ENCODE measurements at regions not wholly inside any gene's neighbourhood (a gene's known extent, or its start where the extent isn't known, plus 50 kb on each side); places are given as distances from the start of the nearest gene placed in this dataset.

GRCh38 chr2:44825702-44826101 lies 115.8 kb upstream of the SIX3 start:
- no peak for DNase-seq

DNA sequence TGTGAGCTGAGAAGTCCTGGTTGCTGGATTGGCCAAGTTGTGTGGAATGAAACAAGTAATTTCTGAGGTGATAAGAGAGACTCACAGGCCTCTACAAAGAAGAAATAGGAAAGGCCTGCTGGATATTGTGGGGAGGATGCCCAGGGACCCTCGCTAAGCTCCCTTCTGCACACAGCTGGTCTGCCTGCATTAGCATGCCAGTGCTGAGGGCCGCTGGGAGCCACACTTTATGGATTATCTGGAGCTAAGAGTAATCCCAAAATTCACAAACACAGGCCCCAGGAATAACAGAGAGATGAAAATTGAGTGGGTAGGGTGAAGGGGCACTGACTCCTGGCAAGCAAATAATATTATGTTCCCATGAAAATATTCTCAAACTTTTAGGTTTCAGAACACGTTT lies 114.9 kb upstream of the SIX3 start:
- no peak for DNase-seq

- no peak for DNase-seq
Observed at GRCh38 chr2:44829771-44830170, 111.7 kb upstream of the SIX3 start.

GRCh38 chr2:44833171-44834069 lies 108.1 kb upstream of the SIX3 start:
- no peak for DNase-seq

DNA sequence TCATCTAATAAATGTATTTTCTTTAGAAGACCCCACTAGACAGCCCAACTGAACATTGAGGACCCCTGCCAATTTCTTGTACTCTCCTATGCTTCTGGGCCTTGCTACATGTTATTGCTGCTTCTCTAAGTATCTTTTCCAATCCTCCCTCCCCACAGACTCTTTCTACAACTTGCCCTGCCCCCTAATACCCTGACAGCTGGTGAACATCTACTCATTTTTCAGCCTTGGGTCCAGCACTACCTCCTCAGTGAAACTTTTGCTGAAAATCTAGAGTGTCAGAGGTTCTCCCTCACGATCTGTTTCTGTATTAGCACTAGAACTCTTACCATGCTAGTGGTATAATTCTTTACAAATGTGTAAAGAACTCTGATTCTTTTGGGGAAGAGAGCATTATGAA lies 106.8 kb upstream of the SIX3 start:
- no peak for DNase-seq

DNA sequence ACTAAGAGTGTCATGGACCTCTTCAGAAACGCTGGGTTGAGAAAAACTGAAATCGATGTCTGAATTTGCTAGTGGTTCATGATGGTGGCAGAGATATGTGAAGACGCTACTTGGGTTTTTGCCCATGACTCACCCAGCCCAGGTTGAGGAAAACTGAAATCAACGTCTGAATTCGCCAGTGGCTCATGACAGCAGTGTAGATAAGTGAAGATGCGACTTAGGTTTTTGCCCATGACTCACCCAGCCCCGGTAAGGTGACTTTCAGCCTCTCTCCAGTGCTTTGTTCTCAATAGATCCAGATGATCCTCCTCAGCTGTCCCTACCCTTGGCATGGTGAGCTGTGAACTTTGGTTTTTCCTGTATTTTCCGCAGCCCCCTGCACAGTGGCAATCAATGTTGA lies 105.3 kb upstream of the SIX3 start:
- no peak for DNase-seq

GRCh38 chr2:44836916-44837315 lies 104.6 kb upstream of the SIX3 start:
- no peak for DNase-seq

DNA sequence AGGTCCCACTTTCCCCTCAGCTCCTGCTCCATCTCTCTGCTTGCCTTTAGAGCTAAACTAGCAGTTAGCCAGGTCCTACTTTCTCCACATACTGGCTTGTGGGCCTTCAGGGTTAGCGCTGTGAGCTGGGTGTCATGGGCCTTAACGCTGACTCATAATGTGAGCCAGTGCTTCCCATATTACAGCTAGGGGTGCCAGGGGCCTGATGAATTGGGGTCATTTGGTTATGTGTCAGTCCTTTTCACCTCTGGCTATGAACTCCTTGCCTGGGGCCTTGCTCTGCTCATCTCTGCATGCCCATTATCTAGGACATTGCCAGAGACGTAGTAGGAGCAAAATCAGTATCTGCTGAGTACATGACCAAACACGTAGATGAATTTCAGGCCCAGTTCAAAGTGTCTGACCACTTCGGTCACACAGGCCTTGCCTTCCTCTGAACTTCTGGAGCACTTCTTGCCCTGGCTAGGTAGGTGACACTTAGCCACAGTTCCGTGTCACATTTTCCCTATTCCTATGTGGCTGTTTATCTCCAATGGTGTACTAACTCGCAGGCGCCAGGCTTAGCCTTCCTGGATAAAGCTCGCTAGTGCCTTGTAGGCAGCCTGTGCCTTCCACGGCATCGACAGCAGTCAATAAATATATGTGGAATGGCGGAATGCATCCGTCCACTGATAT lies 103.2 kb upstream of the SIX3 start:
- no peak for DNase-seq

- DNase-seq: no peak
Observed at GRCh38 chr2:44839370-44839769, 102.1 kb upstream of the SIX3 start.

- DNase-seq: peak; percentile 52
Observed at GRCh38 chr2:44839771-44840502, 101.6 kb upstream of the SIX3 start.

DNA sequence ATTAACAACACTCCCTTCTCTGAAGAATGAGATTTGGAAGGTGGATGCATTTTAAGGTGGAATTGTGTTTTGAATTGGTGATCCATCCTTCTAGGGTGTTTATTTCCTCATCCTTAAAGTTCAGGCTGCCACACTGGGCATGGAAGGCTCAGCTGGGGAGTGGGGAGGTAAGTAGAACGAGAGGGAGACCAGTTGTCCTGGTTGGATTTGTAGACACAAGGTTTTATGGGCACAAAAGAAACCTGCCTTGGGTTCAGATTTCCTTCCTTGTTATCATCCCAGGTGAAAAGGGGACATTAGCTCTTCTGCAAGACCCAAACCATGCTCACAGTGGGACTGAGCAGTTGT lies 101.0 kb upstream of the SIX3 start:
- DNase-seq: no peak

- peak; percentile 51 for DNase-seq
Observed at GRCh38 chr2:44843086-44843485, 98.4 kb upstream of the SIX3 start.

GRCh38 chr2:44843641-44844310 lies 97.7 kb upstream of the SIX3 start:
- no peak for DNase-seq

DNA sequence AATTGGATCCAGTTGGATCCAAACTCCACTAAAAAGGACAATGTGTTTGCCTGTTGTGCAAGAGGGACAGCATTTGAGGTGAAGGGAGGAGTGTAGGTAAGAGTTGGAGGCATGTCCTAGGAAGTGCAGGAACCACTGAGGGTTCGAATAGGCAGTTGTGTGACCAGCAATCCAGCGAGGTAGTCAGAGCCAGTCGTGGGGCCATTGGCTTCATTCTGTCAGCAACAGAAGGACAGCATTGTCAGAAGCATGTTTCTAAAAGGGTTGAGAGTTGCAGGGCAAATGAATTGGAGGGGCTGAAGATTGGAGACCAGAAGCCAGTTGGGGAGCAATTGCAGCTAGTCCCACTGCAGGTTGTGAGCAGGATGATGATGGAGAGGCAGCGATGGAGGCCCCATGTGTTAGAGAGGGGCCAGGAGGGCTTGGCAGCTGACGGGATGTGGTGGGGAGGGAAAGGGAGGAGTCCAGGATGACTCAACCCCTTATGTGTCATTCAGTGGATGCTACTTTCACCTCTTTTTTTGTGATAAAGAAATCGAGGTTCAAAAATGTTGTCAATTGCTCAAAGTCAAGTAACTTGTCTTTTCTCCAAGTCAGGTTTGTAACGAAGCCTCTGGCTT lies 96.7 kb upstream of the SIX3 start:
- no peak for DNase-seq

- DNase-seq: no peak
Observed at GRCh38 chr2:44848026-44848425, 93.5 kb upstream of the SIX3 start.

DNA sequence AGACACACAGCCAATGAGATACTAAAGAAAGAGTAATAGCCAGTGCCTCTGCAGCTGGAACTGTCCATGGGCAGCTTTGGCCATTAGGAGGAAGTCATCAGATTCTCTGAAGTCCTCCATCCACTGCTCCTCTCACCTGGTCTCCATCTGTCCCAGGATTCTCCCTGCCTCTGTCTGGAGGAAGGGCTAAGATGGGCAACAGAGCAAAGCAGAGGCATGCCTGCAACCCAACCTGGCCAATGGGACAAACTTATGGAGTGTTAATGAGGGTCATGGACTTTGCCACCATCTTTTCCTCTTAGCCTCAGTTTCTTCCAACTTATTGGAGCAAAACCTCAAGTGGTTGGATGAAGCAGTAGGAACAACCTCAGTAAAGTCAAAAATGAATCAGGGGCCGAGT lies 91.5 kb upstream of the SIX3 start:
- DNase-seq: no peak

- no peak for DNase-seq
Observed at GRCh38 chr2:44851518-44851917, 90.0 kb upstream of the SIX3 start.

- no peak for DNase-seq
Observed at GRCh38 chr2:44852594-44852993, 88.9 kb upstream of the SIX3 start.

DNA sequence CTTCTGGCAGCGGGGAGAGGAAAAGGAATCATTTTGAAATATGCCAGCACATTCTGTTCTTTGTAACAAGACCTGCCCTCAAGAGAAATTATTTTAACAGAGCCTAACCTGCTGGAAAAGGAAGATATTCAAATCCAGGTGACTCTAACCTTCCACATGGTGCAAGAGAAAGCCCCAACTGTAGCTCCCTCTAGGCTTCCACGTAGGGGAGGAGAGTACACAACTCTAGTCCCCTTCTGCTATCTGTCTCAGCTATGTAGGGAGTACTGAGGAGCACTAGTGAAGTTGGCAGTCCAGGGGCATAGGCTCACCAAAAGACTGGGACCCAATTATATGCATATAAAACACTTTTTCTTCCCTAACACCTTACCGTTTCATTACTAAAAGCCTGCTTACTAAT lies 82.2 kb upstream of the SIX3 start:
- no peak for DNase-seq

DNA sequence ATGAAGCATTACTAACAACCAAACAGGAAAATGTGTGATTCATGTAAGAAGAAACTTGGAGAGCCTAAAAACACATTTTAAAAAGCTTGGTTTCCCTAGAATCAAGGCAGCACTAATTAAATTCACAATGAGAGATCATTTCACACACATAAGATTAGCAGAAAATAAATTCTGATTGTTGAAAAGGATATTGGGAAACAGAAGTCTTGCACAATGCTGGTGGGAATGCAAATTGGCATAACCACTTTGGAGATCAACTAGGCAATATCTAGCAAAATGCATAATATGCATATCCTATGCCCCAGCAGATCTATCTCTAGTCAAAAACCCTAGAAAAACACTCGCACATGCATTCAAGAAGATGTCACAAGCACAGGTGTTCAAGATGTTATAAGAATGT lies 75.3 kb upstream of the SIX3 start:
- DNase-seq: no peak

DNA sequence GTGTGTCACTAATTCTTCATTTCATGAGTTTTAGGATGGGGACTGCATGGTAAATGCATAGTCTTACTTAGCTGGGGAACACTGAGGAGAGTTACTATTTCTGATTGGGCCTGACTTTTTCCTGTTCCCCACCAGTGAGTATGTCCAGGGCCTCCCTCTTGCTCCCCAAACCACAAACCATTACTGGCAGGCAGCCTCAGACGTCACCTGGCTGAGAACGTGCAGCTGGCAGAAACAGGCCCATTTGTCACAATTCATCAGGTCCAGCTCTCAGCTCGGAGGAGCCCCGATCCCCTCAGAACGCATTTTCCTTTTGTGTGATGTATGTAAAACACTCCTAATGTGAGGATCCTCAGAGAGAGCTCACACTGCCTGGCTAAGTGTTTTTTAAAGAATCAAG lies 71.7 kb upstream of the SIX3 start:
- DNase-seq: peak; percentile 44

DNA sequence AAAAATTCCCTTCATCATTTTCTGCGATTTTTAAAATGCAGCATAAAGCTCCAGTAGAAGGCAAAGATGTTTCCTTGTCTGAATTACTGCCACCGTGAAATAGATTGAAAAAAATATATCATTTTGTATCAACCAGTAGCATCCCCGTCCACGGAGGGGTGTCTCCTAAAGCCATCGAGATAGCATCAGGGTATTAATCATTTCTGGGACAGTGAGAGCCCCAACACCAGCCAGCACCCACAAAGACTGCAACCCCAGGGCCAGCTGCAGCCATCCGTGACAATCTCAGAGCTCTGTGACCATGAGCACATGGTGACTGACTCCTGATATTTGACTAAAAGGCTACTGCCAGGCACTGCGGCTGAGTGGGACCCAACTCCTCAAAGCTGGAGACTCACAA lies 64.1 kb upstream of the SIX3 start:
- no peak for DNase-seq

Data from eye (tissue), 1 donor.